Dedifferentiated amniotic fluid mesenchymal stem cell (primary cell): ENCODE measurements at regions not wholly inside any gene's neighbourhood (a gene's known extent, or its start where the extent isn't known, plus 50 kb on each side); places are given as distances from the start of the nearest gene placed in this dataset.

Experiments
- DNase-seq: peaks from one replicate; pipeline ENCODE4 v3.0.0-alpha.2; 2016; ENCODE audit errors: extremely low spot score

GRCh38 chr11:79794057-79794456, 353.2 kb upstream of the TENM4 start:
- no peak for DNase-seq

DNA sequence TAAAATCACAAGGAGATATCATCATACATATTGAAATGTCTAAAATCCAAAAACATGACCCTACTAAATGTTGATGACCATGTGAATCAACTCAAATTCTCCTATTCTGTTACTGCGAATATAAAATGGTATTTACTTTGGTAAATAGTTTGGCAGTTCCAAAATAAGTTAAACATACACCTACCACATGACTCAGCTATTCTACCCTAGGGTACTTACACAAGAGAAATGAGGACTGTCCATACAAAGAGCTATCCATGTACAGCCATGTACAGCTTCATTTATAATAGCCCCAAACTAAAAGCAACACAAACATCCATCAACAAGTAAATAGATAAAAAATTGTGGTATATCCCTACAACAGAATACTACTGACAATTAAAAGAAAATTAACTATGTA, 346.1 kb upstream of the TENM4 start:
- no peak for DNase-seq

DNA sequence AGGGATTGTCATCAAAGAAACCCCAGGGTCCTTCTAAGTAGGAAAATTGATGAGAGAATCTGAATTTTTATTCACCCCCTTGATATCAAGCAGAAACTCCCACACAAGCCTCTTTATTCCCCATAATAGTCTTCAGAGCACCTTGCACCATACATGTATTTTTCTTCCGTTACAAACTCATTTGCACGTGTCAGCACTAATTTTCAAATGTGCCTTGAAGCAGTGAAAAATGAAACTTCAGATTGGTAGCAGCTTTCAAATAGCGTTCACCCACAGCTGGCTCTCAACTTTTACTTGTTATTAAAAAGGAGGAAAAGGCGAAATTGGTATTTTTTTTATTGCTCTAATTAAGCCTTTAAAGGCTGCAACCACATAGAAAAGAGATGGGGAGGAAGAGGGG, 343.0 kb upstream of the TENM4 start:
- no peak for DNase-seq

GRCh38 chr11:79768343-79768742, 327.5 kb upstream of the TENM4 start:
- no peak for DNase-seq

DNA sequence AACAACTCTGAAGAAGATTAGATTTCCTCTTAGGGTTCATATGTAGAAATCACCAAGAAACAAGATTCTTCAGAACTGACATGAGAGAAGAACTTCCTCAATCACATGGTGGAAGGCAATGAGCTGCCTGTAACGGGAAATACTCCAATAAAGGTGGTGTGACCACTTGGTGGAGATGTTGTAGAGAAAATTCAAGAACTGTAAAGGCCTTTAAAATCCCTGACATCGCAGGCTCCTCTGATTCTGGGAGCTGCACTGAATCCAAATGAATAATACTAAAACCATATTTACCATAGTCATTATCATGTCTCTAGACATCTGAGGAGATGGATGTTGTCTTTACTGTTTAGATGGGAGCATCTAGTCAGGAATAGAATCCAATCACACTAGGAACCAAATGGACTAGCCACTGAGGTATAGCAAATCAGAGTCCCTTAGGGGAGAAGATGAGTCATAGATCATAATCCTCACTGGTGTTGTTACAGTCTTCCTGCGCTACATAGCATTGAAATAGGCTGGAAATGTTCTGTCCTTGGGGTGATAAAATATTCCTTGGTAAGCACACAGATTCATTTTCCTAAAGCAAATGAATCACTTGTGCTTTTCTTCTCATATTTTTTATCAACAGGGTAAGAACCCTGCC, 321.6 kb upstream of the TENM4 start:
- DNase-seq, result no peak

DNA sequence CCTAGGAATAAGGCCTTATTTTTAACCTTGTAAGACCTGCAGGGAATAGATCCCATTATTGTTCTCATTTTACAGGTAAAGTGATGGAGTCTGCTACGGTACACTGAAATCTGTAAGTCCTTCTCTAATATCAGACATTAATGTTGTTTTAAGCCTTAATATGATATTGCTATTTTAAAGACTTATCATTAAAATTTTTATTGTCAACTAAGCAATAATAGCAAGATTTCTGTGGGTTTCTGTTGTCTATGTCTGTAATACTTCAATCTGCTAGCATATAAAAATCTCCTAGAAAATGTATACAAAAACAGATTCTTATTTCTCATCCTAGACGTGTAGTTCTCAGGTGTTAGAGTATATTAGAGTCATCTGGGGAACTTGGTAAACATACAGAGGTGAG, 317.5 kb upstream of the TENM4 start:
- no peak for DNase-seq

DNA sequence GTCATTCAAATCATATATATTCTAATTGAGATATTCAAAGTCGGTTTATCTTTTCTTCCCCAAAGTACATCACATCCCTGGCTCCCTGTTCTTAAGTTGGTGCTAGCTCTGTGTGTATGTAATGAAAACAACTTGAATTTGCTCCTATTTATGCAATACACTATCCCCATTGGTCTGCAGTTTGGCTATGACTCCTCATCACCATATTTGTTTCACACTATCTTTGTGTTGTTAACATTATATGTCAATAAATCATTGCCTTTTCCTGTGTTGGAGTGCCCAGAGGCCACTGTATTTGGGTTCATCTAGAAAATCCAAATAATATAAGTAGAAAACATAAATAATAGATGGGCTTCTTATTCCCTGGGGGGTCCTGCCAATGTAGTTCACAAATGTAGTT, 306.6 kb upstream of the TENM4 start:
- DNase-seq, result no peak

- no peak for DNase-seq
Observed at GRCh38 chr11:79744941-79745340, 304.1 kb upstream of the TENM4 start.

GRCh38 chr11:79742176-79742575, 301.3 kb upstream of the TENM4 start:
- DNase-seq, result no peak

DNA sequence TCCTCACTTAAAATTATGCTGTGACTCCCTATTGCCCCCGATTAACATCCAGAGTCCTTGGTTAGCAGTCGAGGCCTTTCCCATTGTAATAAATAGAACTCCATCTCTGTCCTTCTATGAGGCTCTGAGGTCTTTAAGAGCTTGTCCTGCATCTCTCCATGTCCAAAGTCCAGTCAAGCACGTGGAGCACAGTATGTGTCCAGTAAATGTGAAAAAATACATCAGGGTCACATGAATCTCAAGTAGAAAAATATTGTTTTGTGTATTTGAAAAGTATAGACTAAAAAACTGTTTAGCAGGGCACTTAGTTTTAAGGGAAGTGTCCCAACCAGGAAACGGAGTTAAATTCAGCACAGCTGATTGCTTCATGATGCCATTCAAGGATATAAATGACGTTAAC, 298.8 kb upstream of the TENM4 start:
- DNase-seq, result no peak

DNA sequence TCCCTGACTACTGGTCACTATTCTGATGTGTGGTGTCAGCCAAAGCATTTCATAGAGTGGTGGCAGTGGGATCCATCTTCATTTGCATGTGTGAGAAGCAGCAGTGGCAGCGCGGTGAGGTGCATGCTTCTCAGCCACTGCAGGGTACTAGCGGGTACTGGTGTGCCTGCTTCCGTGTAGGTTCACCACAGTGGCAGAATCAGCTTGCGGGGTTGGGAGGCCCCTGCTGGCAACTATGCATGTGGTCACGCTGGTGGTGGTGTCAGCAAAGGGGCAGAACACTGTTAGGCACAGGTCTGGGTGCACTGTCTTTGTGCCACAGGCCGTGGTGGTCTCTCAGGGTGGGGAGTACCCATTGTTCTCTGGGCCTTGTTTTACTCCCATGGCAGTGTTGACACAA, 286.4 kb upstream of the TENM4 start:
- DNase-seq, result no peak

DNA sequence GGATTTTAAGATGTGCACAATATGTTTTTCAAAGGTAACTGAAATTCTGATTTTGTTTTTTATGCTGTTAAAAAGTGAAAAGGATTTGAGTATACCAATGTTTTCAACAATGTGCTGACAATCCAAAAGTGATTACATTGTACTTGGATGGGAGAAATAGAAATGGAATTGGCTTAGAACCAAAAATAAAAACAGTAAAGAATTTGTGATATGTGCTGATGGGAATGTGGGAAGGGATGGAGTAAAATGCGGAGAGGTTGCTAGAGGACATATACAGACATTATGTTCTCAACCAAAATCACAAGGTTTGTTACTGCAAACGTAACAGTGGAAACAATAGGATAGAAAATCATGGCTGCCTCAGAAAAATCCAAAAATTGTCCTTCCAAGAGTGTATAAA, 279.3 kb upstream of the TENM4 start:
- DNase-seq, result no peak

- peak; percentile 31 for DNase-seq
Observed at GRCh38 chr11:79708319-79708932, 267.6 kb upstream of the TENM4 start.

DNA sequence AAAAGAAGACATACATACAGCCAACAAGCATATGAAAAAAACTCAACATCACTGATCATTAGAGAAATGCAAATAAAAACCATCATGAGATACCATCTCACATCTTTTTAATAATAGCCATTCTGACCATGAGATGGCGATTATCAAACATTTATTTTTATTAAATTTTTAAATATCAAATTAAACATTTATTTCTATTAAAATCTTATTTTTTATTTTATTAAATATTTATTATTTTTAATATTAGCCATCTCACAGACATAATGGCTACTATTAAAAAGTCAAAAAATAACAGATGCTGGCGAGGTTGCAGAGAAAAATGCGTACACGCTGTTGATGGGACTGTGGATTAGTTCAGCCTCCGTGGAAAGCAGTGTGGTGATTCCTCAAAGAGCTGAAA, 264.8 kb upstream of the TENM4 start:
- no peak for DNase-seq

DNA sequence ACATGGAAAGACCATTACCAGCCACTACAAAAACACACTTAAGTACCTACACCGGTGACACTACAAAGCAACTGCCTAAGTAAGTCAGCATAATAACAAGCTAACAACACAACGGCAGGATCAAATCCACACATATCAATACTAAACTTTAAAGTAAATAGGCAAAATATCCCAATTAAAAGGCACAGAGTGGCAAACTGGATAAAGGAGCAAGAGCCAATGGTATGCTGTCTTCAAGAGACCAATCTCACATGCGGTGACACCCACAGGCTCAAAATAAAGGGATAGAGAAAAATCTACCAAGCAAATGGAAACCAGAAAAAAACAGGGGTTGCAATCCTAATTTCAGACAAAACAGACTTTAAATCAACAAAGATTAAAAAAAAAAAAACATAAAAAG, 261.5 kb upstream of the TENM4 start:
- DNase-seq, result no peak

DNA sequence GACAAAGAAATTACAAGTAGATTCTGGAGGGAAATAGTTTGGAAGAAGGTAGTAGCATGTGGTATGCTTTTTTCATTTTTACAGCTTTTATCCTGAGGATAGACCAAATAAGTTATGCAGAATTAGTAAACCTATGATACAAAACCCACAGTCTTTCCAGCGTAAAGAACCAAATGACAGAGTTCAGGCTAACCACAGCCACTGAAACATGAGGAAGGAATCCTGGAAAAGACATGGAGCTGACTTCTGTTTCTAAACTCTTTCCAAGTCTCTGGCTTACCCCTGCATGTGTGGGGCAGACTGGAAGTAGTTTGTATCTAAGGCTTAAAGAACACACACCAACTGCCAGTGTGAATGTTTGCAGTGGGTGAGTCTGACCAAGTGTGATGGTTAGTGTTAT, 258.4 kb upstream of the TENM4 start:
- no peak for DNase-seq

- DNase-seq, result no peak
Observed at GRCh38 chr11:79697905-79698304, 257.1 kb upstream of the TENM4 start.

GRCh38 chr11:79694368-79694767, 253.5 kb upstream of the TENM4 start:
- no peak for DNase-seq

DNA sequence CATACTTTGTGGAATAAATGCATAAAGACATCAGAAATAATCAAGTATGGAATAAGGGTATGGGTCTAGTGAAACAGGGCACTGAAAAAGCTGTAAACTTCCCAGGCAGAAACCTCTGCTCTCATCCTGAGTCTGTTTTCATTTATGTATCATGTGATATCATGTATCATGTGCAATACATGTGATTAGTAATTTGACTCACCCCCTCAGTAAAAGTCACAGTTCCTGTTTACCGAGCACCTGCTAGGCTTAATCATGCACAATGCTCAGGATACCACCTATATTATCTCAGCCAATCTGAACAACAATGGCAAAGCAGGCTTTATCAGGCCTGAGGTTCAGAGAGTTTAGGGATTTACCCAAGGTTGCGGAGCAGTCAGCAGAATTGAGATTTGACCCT, 250.6 kb upstream of the TENM4 start:
- DNase-seq, result no peak

- no peak for DNase-seq
Observed at GRCh38 chr11:79686703-79687419, 246.0 kb upstream of the TENM4 start.

- no peak for DNase-seq
Observed at GRCh38 chr11:79683930-79684329, 243.1 kb upstream of the TENM4 start.

DNA sequence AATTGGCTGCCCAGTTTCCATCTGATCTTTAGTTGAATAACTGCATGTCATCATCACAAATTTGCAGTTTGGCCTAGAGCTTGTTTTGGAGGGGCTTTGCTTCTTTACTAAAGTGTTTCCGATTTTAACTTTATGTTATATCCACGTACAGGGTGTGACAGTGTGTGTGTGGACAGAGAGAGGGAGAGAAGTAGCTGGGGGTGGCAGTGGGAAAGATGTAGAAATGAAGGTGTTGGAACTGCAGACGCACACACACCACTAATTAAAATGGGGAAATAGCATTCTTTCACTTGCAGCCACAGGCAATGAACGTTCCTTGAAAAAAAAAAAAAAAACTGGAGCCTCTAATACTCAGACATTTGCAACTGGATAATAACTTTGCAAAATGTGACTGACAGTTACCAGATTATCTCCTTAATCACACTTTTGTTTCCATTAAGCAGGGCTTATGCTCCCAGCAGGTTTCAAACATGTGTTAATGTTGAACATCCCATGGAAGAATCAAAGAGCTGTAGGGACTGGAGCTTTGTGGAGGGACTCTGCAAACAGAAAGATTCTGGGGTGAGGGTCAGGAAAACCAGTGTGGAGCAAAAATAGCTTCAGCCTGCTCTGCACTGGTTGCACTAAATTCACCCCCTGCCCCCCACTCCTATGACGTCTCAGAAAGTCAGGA, 238.1 kb upstream of the TENM4 start:
- DNase-seq, result no peak

- no peak for DNase-seq
Observed at GRCh38 chr11:79676396-79676795, 235.6 kb upstream of the TENM4 start.
